HG02588 (cell line): ENCODE measurements at regions not wholly inside any gene's neighbourhood (a gene's known extent, or its start where the extent isn't known, plus 50 kb on each side); places are given as distances from the start of the nearest gene placed in this dataset.

Experiments
- ATAC-seq: cut with Tn5 transposase; IDR thresholded peaks from one replicate; pipeline ENCODE4 v1.9.1; 2021; ENCODE audit warnings: mild to moderate bottlenecking, moderate library complexity; ENCODE audit not compliant: unreplicated experiment

DNA sequence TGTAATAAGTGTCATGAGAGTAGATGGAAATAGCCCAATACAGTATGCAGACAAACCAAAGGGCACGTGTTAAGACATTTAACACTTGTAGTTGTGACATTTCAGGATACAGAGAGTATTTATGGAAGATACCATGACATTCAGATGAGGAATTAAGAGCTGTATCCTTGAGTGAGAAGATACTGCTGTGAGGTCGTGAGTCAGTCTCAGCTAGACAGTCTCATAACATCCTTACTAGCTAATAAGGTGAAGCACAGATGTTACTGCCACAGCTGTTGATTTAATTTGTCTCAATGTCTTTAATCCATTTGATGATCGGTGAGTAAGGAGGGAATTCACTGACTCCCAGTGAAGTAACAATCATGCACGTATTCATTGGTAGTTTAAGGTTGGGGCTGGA lies 288.0 kb upstream of the AKR1E2 start:
- ATAC-seq = no peak

DNA sequence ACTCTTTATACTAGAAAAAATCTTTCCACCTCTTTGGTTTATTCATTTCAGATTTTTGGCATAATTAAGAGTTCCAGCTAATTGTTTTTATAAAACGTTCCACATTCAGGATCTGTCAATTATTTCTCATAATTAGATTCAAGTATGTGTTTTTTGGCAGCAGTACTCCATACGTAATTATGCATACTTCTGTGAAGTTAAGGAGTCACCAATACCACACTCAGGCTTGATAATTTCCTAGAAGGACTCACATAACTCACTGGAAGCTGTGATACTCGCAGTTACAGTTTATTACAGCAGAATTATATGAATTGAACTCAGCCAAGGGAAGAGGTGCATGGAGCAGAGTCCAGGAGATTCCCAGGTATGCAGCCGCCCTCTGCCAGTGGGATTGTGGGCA lies 290.5 kb upstream of the AKR1E2 start:
- no peak for ATAC-seq

DNA sequence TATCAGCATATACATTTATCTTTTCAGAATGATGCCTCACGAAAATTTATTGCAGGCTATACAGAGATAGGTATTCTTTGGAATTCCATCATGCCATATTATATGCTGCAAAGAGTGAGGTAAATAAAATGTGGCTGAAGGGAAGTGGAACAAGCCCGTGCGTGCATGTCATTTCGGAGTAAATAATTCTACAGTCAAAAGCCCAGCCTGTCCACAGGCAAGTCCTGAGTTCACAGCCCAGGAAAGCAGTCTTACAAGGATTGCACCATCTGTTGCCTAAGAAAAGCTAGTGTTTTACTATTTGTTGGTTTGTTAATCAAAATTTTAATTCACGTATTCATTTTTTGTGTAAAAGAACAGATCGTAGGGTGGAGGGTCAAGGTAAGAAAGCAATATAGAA lies 292.4 kb upstream of the AKR1E2 start:
- no peak for ATAC-seq

DNA sequence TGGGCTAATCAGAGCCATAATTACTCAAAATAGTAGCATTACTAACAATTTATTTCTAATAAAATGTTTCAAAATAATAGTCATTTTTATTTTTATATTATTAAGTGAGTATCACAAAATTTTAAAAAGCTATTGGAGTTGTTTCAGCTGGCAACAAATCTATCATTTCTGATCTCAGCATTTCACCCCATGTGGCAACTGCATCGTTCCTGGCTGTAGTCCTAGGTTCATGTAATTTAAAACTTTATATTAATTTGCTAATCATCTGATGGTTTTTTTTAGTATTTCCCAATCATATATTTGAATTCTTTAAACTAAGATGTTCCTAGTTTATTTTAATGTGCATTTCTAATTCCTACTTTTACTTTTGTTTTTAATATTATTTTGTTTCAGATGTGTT lies 293.0 kb upstream of the AKR1E2 start:
- no peak for ATAC-seq

DNA sequence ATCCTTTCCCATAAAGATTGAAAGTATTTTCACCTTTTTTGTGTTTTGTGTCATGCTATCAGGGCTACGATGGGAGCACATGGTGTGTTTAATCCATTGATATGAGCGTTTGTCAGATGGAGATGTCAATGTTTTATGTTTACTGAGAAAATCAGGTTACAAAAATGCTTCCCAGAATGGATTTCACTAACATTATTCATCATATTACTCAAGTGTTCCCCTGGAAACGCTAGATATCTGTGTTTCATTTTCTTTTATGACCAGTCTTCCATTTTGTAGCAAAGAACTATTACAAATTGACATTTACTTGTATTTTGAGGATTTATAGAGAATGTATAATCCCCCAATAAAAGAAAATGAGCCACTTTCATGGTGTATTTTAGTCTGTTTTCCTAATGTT lies 293.5 kb upstream of the AKR1E2 start:
- ATAC-seq = no peak

DNA sequence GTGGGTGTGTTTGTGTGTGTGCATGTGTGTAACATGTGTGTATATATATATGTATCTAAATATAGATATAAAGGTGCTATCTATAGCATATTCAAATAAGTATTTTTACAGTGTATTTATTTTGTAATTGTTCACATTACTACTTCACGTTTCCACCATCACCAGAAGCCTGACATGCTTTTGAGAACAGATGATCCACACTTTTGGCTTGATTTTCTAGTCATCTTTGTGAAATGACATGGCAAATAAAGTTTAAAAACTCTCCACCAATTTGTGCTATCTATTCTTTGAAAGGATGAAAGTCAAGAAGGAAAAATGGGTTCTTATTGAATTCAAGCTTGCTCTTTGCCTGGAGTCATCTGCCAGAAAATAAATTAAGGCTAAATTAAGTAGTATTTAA lies 294.0 kb upstream of the AKR1E2 start:
- ATAC-seq = no peak

DNA sequence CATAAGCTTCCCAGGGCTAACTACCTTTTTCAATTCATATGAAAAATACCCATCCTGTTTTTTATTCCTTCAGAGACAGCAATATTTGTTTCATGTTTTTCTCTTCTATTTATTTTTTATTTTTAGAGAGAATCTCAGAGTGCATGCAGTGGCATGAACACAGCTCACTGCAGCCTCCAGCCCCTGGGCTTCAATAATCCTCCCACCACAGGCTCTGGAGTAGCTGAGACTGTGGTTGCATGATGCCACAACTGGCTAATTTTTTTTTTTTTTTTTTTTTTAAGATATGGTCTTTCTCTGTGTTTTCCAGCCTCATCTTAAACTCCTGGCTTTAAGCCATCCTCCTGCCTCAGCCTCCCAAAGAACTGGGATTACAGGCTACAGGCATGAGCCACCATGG lies 296.7 kb upstream of the AKR1E2 start:
- no peak for ATAC-seq

DNA sequence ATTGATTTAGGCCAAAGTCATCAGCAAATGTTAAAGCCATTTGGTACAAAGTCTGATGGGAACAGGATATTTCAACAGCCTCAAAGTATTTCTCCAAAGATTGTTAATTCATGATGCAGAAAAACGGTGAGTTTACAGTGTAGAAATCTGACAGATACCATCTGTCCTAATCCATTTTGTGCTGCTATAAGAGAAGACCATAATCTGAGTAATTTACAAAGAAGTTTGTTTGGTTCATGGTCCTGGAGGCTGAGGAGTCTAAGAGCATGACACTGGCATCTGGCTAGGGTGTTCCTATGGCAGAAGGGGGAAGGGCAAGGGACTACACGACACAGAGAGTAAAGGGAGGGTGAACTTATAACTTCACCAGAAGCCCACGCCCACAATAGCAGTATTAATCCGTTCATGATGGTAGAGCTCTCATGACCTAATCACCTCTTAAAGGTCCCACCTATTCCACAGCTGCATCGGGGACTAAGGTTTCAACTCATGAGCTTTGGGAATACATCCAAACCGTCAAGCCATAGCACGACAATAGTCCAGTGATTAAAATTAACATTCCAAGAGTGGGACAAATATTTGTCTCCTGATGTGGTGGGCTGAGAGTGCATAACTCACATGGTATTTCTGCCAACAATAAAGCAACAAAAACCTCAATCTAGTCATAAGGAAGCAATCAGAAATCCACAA lies 298.6 kb upstream of the AKR1E2 start:
- ATAC-seq = no peak

DNA sequence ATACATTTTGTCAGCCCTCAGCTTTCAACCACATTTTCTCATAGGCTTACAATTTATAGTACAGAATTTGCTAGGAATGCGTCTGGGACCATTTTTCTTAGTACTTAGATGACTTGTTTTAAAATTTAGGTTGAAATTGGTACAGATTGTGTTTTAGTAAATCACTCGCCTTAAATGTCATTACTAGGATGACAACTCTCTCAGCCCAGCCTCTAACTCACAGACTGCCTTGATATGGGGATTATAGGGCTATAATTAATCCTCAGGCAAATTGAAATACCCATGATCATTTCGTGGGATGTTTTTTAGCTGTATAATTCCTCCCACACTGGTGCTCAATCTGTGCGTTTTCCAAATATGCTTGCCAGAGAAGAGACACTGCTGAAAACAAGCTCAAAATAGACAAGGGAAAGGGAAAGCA lies 299.7 kb upstream of the AKR1E2 start:
- ATAC-seq = no peak

DNA sequence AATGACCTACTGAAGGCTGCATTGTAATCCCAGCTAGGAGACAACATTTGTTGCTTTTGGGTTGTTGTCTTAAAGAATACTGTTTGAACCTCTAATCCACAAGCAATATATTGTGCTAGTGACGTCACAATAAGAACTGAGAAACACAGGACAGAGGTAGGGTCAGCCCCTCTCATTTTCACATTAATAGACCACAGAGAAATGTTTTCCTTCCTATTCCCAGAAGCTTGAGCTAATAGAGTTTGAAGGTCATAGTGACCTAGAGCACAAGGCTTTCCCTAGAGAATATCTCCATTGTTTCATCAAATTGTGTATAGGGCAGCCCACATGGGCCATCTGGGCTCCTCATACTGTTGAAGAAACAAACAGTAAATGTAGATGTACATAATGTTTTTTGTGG lies 300.9 kb upstream of the AKR1E2 start:
- no peak for ATAC-seq

DNA sequence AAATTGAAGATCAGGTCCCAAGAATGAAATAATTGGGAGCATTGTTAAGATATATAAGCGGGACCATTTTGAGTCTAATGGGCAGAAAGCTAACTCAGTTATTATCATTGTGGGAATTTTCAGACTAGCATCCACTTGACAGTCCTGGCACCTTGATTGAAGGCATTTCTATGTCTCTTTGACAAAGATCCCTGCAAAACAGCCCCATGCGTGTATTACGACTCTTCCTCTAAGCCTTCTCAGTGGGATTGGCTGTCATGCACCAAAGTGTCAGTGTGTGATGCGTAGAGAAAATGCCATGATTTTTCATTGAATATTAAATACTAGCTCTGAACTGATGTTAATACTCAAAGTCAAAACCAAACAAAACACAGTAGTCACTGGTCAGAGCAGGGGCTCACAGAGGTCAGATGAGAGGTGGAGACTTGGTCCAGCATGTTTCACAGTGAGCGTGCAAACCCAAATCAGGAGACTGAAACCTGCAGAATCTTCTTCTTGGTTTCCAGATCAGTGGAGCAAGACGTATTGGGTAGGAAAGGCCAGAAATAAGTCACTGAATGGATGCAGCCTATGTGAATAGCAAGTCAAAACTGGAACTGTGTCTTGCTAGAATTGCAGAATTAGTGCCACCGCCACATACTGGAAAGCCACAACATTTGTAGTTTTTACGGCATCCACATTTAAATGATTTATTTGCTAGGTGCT lies 303.6 kb upstream of the AKR1E2 start:
- peak; percentile 85 for ATAC-seq

DNA sequence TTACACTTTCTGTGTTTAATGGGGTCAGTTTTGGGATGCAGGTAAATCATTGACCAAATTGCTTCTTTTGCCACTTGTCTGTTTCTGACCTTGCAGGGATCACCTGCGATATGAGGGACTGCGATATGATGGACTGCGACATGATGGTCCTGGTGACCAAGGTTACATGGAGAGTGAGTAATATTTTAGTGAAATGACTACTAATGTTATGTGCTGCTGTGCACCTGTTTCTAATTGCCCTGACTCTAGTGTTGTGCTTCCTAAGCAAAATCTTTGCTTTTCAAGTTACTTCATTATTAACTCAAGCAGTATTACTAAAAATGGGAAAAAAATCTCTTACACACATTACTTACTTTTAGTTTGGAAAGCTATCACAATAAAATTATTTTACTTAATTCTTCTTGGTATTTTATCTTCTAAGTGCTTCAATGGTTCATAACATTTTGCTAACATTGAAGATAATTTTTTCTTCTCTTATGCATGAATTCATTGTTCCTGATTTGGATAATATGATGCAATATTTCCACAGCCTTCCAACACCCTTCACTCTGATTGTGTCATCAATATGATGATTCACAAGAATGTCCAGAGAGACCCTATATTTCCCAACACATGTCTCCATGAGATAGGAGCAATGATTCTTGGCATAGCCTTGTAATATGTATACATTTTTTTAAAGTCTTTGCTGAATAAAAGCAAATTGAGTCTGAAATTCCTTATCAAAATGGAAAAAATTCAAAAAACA lies 306.2 kb upstream of the AKR1E2 start:
- ATAC-seq = no peak

DNA sequence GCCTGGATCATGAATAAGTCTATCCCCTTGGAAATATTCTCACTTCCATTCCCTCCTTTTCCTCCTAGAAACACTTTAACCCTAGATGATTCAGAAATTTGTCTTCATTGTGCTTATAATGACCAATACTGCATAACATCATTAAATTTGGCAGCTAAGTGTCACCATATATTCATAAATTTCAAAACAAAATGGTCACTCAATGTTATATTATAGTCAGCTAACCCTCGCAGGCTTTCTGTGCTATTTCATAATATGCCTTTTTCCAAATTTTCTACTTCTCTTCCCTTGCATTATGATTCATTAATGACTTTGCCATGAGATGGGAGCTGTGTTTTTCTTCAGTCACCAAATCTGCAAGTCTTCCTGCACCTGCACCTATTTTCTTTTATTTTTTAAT lies 308.3 kb upstream of the AKR1E2 start:
- ATAC-seq = no peak

DNA sequence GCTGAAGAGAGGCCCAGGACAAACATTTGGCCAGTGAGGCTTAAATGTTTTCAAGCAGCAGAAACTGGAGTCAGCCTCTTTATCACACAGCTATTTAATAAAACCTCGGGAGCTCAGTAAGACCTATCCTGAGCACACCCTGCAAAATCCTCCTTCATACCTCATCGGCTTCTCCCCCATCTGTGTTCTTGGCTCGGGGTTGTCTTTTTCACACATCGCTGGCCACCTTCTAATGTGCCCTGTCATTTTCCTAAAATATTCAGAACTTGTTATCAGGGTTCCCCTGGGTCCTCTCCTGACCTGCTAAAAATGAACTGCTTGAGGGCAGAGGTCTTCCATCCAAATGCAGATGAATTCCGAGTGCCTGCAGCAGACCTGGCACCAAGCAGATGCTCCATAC lies 310.3 kb upstream of the AKR1E2 start:
- ATAC-seq = no peak

DNA sequence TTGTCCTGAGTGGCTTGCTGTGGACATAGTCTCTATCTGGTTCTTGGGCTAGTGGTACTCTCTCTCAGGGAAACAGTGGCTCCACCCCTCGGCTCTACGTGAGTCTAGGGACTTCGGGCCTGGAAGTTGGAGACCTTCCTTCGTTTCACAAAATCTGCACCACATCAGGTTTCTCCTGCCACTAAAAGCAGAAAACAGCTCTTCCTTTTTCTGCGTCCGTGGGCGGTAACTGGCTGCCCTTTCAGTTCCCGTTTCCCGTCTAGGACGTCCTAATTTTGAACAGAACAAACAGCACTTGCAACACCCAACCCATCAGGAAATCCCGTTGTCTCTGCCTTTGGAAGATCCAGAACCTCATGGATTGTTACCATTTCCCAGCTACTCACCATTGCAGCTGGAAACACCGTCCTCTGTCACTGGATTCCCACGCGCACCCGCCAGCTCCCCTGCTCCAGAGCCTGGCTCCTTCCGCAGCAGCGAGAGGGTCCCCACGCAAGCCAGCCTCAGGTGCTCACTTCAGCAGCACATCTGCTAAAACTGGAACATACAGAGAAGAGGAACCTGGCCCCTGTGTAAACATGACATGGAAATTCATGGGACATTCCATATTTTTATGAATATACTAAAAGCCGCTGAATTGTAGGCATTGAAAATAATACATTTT lies 311.4 kb upstream of the AKR1E2 start:
- peak; percentile 83 for ATAC-seq

DNA sequence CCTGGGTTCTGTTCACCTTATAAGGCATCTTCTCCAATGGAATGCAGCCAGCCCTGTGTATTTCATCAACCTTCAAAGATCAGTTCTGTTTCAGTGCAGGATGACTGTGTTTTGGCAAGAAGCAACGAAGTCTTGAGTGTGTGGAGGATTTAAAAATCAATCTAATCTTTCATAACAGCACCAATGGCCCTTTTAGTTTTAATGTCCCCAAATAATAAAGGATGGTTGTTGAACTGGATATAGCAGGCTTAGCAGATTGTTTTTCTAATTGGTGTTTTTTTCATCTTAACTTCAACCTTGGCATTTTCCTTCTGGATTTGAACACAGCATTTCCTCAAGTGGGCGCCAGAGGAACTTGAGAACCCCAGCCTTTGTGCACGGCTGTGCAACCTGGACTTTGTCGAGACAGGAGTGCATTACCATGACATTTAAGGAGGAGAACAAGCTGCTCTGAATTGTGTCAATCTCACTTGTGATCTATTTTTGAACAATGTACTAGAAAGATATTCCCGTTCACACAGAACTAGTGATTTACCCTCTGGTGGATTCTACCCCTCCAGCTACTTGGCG lies 313.3 kb upstream of the AKR1E2 start:
- ATAC-seq = no peak

DNA sequence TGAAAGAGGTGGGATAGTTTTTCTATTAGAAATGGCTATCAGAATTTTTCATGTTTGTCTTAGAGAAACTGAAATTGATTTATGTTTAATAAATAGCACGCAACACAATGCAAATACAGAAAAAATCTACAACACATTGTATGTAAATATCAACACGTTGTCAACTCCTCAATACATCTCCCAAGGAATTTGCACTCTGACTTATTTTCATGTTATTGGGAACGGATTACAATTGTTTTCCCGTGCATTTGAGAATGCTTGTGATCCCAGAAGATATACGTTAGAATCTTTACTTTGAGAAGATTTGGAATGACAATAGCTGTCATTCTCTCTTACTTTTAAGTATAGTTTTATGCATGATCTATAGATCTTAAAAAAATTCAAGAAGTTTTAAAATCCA lies 313.8 kb upstream of the AKR1E2 start:
- no peak for ATAC-seq

DNA sequence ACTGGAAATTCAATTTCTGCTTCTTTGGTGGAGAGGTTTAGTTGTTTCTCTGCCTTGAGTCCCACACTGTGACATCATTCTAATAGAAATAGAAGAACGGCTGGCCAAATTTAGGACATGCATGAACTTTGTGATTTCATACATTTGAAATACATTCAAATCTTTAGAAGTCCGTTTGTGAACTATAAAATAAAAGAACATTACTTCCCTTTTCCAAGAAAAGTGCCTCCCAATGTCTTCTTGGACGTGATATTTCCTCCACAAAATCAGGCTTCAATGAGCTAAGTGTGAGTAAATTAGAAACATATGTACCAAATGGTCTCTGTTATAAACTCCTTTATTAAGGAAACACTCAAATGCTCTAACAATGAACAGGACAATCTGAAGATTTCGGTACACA lies 314.5 kb upstream of the AKR1E2 start:
- ATAC-seq = no peak

DNA sequence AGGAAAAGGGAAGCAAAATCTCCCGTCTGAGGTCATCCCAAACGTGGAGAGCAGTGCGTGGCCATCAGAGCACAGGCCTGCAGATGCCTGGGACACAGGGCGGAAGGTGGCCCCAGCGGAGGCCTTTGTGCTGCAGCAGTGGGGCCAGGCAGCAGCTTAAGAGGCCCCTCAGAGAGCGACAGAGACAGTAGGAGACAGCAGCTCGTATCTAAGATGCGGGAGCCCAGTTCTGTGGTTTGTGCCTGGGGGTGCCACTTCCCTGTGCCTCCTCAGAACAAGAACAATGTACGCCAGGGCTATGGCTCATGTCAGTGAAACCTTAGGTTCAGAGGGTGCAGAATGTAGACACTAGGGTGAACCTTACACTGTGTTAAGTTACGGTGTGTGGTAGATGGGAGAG lies 316.6 kb upstream of the AKR1E2 start:
- ATAC-seq = no peak

DNA sequence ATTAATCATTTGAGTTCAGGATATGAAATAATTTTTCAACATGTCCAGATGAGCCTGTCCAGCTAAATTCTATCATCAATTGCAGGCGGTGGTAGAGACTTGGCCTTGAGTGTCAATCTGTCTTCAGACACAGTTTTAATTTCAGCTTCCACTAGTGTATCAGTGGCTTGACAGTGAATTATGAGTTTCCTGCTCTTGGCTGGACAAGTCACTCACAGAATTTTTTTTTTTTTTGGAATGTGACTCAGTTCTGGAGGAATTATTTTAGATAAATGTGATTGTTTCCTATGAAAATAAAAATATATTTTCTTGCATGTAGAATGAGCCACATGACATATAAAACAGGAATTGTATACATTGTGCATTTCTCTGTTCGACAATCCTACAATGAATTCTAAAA lies 319.9 kb upstream of the AKR1E2 start:
- no peak for ATAC-seq

DNA sequence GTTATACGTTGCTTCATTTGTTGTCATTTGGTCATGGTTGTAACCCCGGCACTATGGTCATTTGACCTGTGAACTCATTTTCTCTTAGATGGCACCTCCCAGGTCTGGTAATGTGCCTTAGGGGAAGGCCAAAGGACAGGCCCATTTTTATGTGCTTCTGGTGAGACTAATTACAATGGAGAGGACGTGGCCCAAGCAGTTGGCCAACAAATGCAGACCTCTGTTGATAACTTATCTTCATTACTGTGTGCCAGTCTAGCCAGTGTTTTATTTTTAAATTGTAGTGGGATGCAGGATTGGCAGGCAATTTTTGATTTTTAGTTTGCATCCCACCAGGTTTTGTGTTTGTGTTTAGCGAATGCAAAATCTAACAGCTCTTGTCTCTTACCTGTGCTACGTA lies 321.5 kb upstream of the AKR1E2 start:
- no peak for ATAC-seq
